H9 (cell line): ENCODE measurements at regions not wholly inside any gene's neighbourhood (a gene's known extent, or its start where the extent isn't known, plus 50 kb on each side); places are given as distances from the start of the nearest gene placed in this dataset.

Source experiments
- DNase-seq: peaks from one replicate; pipeline ENCODE4 v3.0.0-alpha.2; 2017
- H2AFZ ChIP-seq: one replicate; pipeline ENCODE4 v1.6.1; 2013; ENCODE audit warnings: mild to moderate bottlenecking, low read length, control low read depth, moderate library complexity
- H2AK5ac ChIP-seq: 2 replicates; pipeline ENCODE4 v1.6.1; 2013; ENCODE audit warnings: low read length, control low read depth, mixed read lengths; ENCODE audit not compliant: insufficient read length
- H2BK120ac ChIP-seq: one replicate; pipeline ENCODE4 v1.6.1; 2013; ENCODE audit warnings: low read depth, mild to moderate bottlenecking, low read length, control low read depth, inconsistent platforms; ENCODE audit not compliant: poor library complexity, severe bottlenecking
- H2BK12ac ChIP-seq: 2 replicates; pipeline ENCODE4 v1.6.1; 2013; ENCODE audit warnings: low read length, control low read depth, mixed read lengths, low read depth; ENCODE audit not compliant: insufficient read length
- H2BK15ac ChIP-seq: 2 replicates; pipeline ENCODE4 v1.6.1; 2013; ENCODE audit warnings: low read depth, low read length, control low read depth
- H2BK20ac ChIP-seq: one replicate; pipeline ENCODE4 v1.6.1; 2013; ENCODE audit warnings: low read depth, mild to moderate bottlenecking, low read length, control low read depth, inconsistent platforms; ENCODE audit not compliant: poor library complexity, severe bottlenecking
- H2BK5ac ChIP-seq: 2 replicates; pipeline ENCODE4 v1.6.1; 2013; ENCODE audit warnings: low read length, control low read depth, mixed read lengths; ENCODE audit not compliant: insufficient read length
- H3K14ac ChIP-seq: 2 replicates; pipeline ENCODE4 v1.6.1; 2013; ENCODE audit warnings: low read length, control low read depth; ENCODE audit not compliant: insufficient read depth
- H3K18ac ChIP-seq: 2 replicates; pipeline ENCODE4 v1.6.1; 2013; ENCODE audit warnings: low read depth, mild to moderate bottlenecking, mixed read lengths, low read length, control low read depth; ENCODE audit not compliant: insufficient read length
- H3K23ac ChIP-seq: 2 replicates; pipeline ENCODE4 v1.6.1; 2013; ENCODE audit warnings: low read length, control low read depth, mixed read lengths, low read depth; ENCODE audit not compliant: insufficient read length
- H3K23me2 ChIP-seq: 2 replicates; pipeline ENCODE4 v1.6.1; 2013; ENCODE audit warnings: low read depth, mild to moderate bottlenecking, mixed read lengths, low read length, control low read depth; ENCODE audit not compliant: insufficient read length, poor library complexity, severe bottlenecking
- H3K27ac ChIP-seq: 2 replicates; pipeline ENCODE4 v1.5.1; 2013; ENCODE audit warnings: low read length, control low read depth, mixed read lengths, low read depth; ENCODE audit not compliant: insufficient read length
- H3K27me3 ChIP-seq: 2 replicates; pipeline ENCODE4 v1.6.1; 2013; ENCODE audit warnings: low read length, control low read depth, inconsistent platforms; ENCODE audit not compliant: insufficient read depth
- H3K4ac ChIP-seq: 2 replicates; pipeline ENCODE4 v1.6.1; 2013; ENCODE audit warnings: low read depth, mild to moderate bottlenecking, control low read depth, inconsistent platforms, low read length, moderate library complexity
- H3K4me1 ChIP-seq: 2 replicates; pipeline ENCODE4 v1.6.1; 2013; ENCODE audit warnings: low read length, control low read depth, inconsistent platforms; ENCODE audit not compliant: insufficient read depth
- H3K4me2 ChIP-seq: 2 replicates; pipeline ENCODE4 v1.6.1; 2013; ENCODE audit warnings: low read length, control low read depth, mixed read lengths; ENCODE audit not compliant: insufficient read length, insufficient read depth
- H3K56ac ChIP-seq: 2 replicates; pipeline ENCODE4 v1.6.1; 2013; ENCODE audit warnings: low read depth, mild to moderate bottlenecking, mixed read lengths, low read length, control low read depth; ENCODE audit not compliant: insufficient read length
- H3K79me1 ChIP-seq: 2 replicates; pipeline ENCODE4 v1.6.1; 2013; ENCODE audit warnings: low read depth, mild to moderate bottlenecking, moderate library complexity, low read length, control low read depth, inconsistent platforms; ENCODE audit not compliant: insufficient read depth, poor library complexity, severe bottlenecking
- H3K79me2 ChIP-seq: 2 replicates; pipeline ENCODE4 v1.6.1; 2013; ENCODE audit warnings: low read length, control low read depth, inconsistent platforms; ENCODE audit not compliant: insufficient read depth
- H3K9ac ChIP-seq: 2 replicates; pipeline ENCODE4 v1.6.1; 2013; ENCODE audit warnings: low read length, control low read depth, mixed read lengths; ENCODE audit not compliant: insufficient read length; ENCODE audit errors: extremely low read depth
- H3K9me3 ChIP-seq: one replicate; pipeline ENCODE4 v1.6.1; 2013; ENCODE audit warnings: low read depth, low read length, inconsistent platforms; ENCODE audit not compliant: control insufficient read depth
- H3T11ph ChIP-seq: one replicate; pipeline ENCODE4 v1.6.1; 2013; ENCODE audit warnings: mild to moderate bottlenecking, low read length, control low read depth, inconsistent platforms
- H4K20me1 ChIP-seq: one replicate; pipeline ENCODE4 v1.6.1; 2013; ENCODE audit not compliant: control insufficient read depth, insufficient read length, insufficient read depth
- H4K5ac ChIP-seq: 2 replicates; pipeline ENCODE4 v1.6.1; 2013; ENCODE audit warnings: low read depth, mild to moderate bottlenecking, mixed read lengths, low read length, control low read depth; ENCODE audit not compliant: insufficient read length
- H4K8ac ChIP-seq: replicated peaks from 2 replicates; pipeline ENCODE4 v1.6.1; 2013; ENCODE audit warnings: low read length, control low read depth, mixed read lengths, low read depth; ENCODE audit not compliant: insufficient read length
- H4K91ac ChIP-seq: 2 replicates; pipeline ENCODE4 v1.6.1; 2013; ENCODE audit warnings: low read depth, mild to moderate bottlenecking, moderate library complexity, mixed read lengths, low read length, control low read depth; ENCODE audit not compliant: insufficient read length
- H3K27ac Mint-ChIP-seq, 3 experiments: 2 replicates in 2 of 3; 3 replicates in 1 of 3; pipeline ENCODE4 v1.8.0; 2020 to 2021; ENCODE audit warnings: mixed read lengths in 3 of 3, mild to moderate bottlenecking in 1 of 3, moderate library complexity in 1 of 3
- H3K27me3 Mint-ChIP-seq: 2 replicates; pipeline ENCODE4 v1.8.0; 2021; ENCODE audit warnings: low read depth, mild to moderate bottlenecking, moderate library complexity, mixed read lengths
- H3K36me3 Mint-ChIP-seq, 3 experiments: 2 replicates in 2 of 3; 3 replicates in 1 of 3; pipeline ENCODE4 v1.8.0; 2020 to 2021; ENCODE audit warnings: low read depth in 3 of 3, mixed read lengths in 3 of 3; ENCODE audit not compliant: insufficient read depth in 1 of 3
- H3K4me1 Mint-ChIP-seq, 2 experiments: 2 replicates each; pipeline ENCODE4 v1.8.0; 2020; ENCODE audit warnings: mixed read lengths in 2 of 2
- H3K4me3 Mint-ChIP-seq, 2 experiments: 2 replicates in 1 of 2; 3 replicates in 1 of 2; pipeline ENCODE4 v1.8.0; 2020 to 2021; ENCODE audit warnings: mild to moderate bottlenecking in 2 of 2, mixed read lengths in 2 of 2, moderate library complexity in 1 of 2
- H3K9me3 Mint-ChIP-seq, 2 experiments: 2 replicates in 1 of 2; 3 replicates in 1 of 2; pipeline ENCODE4 v1.8.0; 2020; ENCODE audit warnings: mild to moderate bottlenecking in 2 of 2, mixed read lengths in 2 of 2, moderate library complexity in 1 of 2
- CTCF ChIP-seq: fragments of 200-600 bp; sonication (generic); conservative IDR thresholded peaks from 3 replicates; pipeline ENCODE4 v1.8.0; 2021; ENCODE audit warnings: antibody characterized with exemption, mild to moderate bottlenecking
- WGBS: extraction: QIAGEN DNeasy Blood & Tissue Kit; methylation state at CpG from one replicate; pipeline ENCODE4 v1.1.7; 2013; ENCODE audit warnings: missing lambda C conversion rate, low lambda C conversion rate, mixed read lengths; ENCODE audit not compliant: insufficient read length; ENCODE audit errors: extremely low coverage; 5-methylcytosine and 5-hydroxymethylcytosine counted together

DNA sequence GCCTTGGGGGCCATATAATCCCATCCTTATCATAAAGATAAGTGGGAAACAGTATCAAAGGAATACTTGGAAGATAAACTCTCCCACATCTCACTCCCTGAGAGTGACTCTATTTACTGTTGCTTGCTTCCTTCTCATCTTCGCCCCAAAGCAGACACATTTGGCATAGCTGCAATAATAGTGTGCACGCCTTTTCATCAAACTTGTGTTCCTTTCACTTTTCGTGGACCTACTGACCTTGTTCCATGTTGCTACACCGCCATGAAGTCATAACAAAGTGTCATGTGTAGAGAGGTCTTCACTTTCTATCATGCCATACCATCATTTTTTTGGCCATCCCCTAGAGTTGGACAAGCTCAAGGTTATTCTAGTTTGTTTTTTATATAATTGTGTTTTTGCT lies 200.0 kb upstream of the MSX2 start:
- Histone ChIP-seq H3K27me3 (peaks cover 2% of the 10 kb centered on the region; the same call in 1 of the 2 replicates), H4K8ac (no peak overlapping the region), H2BK20ac (no peak overlapping the region), H2AK5ac (no peak overlapping the region), H3T11ph (no peak overlapping the region), H2AFZ (no peak overlapping the region), H4K5ac (no peak overlapping the region), H3K56ac (no peak overlapping the region), H3K9me3 (no peaks in the 10 kb centered on the region), H3K18ac (no peak overlapping the region), H3K79me2 (no peaks in the 10 kb centered on the region), H2BK12ac (no peak overlapping the region), H3K9ac (no peak overlapping the region), H4K91ac (no peak overlapping the region), H3K4me1 (no peaks in the 10 kb centered on the region), H2BK120ac (no peak overlapping the region), H2BK15ac (no peak overlapping the region), H3K23me2 (no peaks in the 10 kb centered on the region), H3K14ac (no peak overlapping the region), H3K23ac (no peak overlapping the region), H3K4ac (no peak overlapping the region), H3K27ac (no peak overlapping the region), H4K20me1 (no peaks in the 10 kb centered on the region), H3K4me2 (no peak overlapping the region), H3K79me1 (no peaks in the 10 kb centered on the region), H2BK5ac (no peak overlapping the region)
- no peaks in the 10 kb centered on the region for H3K36me3 Mint-ChIP-seq
- peaks cover 20 to 35% of the 10 kb centered on the region in 2 experiments for H3K4me1 Mint-ChIP-seq
- no peak for DNase-seq
- H3K9me3 Mint-ChIP-seq: peaks cover 0 to 2% of the 10 kb centered on the region in 2 experiments; a peak in 1 of 5 replicates
- no peak overlapping the region for H3K27ac Mint-ChIP-seq
- H3K4me3 Mint-ChIP-seq: no peak overlapping the region
- TF ChIP-seq CTCF: no peak
- no CpG with 5 or more reads among the region's 4 CpGs for WGBS
- peaks cover 71% of the 10 kb centered on the region for H3K27me3 Mint-ChIP-seq
